ENCODE measurements at regions not wholly inside any gene's neighbourhood (a gene's known extent, or its start where the extent isn't known, plus 50 kb on each side); places are given as distances from the start of the nearest gene placed in this dataset.

DNA sequence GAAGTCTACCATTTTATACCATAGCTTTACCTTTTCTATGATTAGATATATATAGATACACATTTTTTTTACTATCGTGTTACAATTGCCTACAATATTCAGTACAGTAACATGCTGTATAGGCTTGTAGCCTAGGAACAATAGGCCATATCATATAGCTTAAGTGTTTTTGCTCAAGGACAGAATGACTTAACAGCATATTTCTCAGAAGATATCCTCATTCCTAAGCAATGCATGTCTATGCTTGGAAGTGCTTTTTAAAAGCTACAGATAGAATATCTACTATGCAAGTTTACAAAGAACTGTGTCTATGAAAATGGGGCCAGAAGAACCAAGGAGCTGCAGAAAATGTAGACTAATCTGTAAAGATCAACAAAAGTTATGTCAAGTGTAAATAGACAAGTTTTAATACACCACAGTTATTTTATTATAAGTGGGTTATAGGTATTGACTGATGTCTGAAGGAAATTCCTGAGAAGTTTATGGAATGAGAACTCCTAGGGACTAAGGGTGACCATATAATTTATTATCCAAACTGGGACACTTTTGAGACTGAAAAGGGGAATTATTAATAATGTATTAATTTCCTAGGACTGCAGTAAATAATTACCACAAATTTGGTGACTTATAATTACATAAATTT, 138.7 kb upstream of the TGFBR2 start:
- Histone ChIP-seq H3K4me3 (ENCODE audit: insufficient read depth, low read depth, low read length) (no peak overlapping the region), H2AK9ac (replicated peaks; ENCODE audit: low read depth, low read length, poor library complexity) (no peak overlapping the region), H2BK20ac (ENCODE audit: low read depth, low read length) (no peak overlapping the region), H3K14ac (replicated peaks; ENCODE audit: low read depth, low read length) (no peak overlapping the region), H3K9ac (ENCODE audit: low read depth, low read length) (no peak overlapping the region), H2BK5ac (ENCODE audit: low read depth, low read length, poor library complexity, severe bottlenecking) (no peak overlapping the region), H3K79me1 (ENCODE audit: low read depth in 1 of 2, low read length in 2 of 2) (no peaks in the 10 kb centered on the region), H3K4me1 (ENCODE audit: control insufficient read depth, insufficient read depth, low read length) (peaks cover 2% of the 10 kb centered on the region), H3K27ac (ENCODE audit: insufficient read depth, low read length) (no peak overlapping the region), H4K20me1 (ENCODE audit: insufficient read depth, low read length) (no peaks in the 10 kb centered on the region), H3K27me3 (ENCODE audit: control insufficient read depth, insufficient read depth, low read length) (no peaks in the 10 kb centered on the region), H4K5ac (ENCODE audit: low read depth, low read length) (no peak overlapping the region), H3K9me3 (ENCODE audit: control insufficient read depth, insufficient read depth, low read length) (no peaks in the 10 kb centered on the region), H2BK120ac (ENCODE audit: low read depth, low read length) (no peak overlapping the region), H2AFZ (replicated peaks; ENCODE audit: low read length, poor library complexity) (no peak overlapping the region), H3K56ac (ENCODE audit: extremely low read depth, insufficient read depth, low read length) (no peak overlapping the region), H2BK15ac (ENCODE audit: low read depth, low read length) (no peak overlapping the region), H3K23ac (ENCODE audit: low read depth, low read length) (no peak overlapping the region), H2AK5ac (ENCODE audit: low read depth, low read length) (no peak overlapping the region), H3K9me1 (ENCODE audit: insufficient read depth, low read length) (0 out of 2 replicates have a peak, but pooled peaks cover 3% of the 10 kb centered on the region), H3K18ac (ENCODE audit: low read depth, low read length) (no peak overlapping the region), H3K36me3 (ENCODE audit: control insufficient read depth, insufficient read depth, low read length) (no peaks in the 10 kb centered on the region), H3K4me2 (ENCODE audit: low read depth, low read length) (no peak overlapping the region), H4K8ac (ENCODE audit: low read depth in 2 of 2, low read length in 2 of 2) (no peak overlapping the region), H3K4ac (ENCODE audit: low read depth, low read length) (no peak overlapping the region), H4K91ac (ENCODE audit: insufficient read depth, low read depth, low read length) (no peak overlapping the region)
- dilution Hi-C loops (cut with HindIII; ENCODE audit: low sequenced_read_pairs, unreplicated experiment): no loop called here
- DNase-seq (peak; percentile 61), ATAC-seq (ENCODE audit: low read depth) (peak; percentile 76)
- no peak for TF ChIP-seq MAFK (IDR thresholded peaks at IDR 0.05; ENCODE audit: low read depth, low read length)
- TF ChIP-seq MAZ (IDR thresholded peaks at IDR 0.05; ENCODE audit: borderline replicate concordance, low read depth, low read length): no peak
- TF ChIP-seq, protein P1, sequence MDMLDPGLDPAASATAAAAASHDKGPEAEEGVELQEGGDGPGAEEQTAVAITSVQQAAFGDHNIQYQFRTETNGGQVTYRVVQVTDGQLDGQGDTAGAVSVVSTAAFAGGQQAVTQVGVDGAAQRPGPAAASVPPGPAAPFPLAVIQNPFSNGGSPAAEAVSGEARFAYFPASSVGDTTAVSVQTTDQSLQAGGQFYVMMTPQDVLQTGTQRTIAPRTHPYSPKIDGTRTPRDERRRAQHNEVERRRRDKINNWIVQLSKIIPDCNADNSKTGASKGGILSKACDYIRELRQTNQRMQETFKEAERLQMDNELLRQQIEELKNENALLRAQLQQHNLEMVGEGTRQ (IDR thresholded peaks at IDR 0.05; ENCODE audit: low read depth, low read length): no peak
- no peak for TF ChIP-seq RFX5 (IDR thresholded peaks at IDR 0.05; ENCODE audit: low read depth, low read length)
- TF ChIP-seq RCOR1 (IDR thresholded peaks at IDR 0.05; ENCODE audit: insufficient replicate concordance, low read length): no peak
- TF ChIP-seq, protein P2, sequence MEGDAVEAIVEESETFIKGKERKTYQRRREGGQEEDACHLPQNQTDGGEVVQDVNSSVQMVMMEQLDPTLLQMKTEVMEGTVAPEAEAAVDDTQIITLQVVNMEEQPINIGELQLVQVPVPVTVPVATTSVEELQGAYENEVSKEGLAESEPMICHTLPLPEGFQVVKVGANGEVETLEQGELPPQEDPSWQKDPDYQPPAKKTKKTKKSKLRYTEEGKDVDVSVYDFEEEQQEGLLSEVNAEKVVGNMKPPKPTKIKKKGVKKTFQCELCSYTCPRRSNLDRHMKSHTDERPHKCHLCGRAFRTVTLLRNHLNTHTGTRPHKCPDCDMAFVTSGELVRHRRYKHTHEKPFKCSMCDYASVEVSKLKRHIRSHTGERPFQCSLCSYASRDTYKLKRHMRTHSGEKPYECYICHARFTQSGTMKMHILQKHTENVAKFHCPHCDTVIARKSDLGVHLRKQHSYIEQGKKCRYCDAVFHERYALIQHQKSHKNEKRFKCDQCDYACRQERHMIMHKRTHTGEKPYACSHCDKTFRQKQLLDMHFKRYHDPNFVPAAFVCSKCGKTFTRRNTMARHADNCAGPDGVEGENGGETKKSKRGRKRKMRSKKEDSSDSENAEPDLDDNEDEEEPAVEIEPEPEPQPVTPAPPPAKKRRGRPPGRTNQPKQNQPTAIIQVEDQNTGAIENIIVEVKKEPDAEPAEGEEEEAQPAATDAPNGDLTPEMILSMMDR (conservative IDR thresholded peaks at IDR 0.05; ENCODE audit: low read depth, low read length): no peak
- no peak for TF ChIP-seq CHD1 (IDR thresholded peaks at IDR 0.05; ENCODE audit: low read depth, low read length)
- no peak for TF ChIP-seq RAD21 (IDR thresholded peaks at IDR 0.05; ENCODE audit: low read length)
- TF ChIP-seq NFE2L2 (IDR thresholded peaks at IDR 0.05; ENCODE audit: low read depth, low read length): no peak
- TF ChIP-seq, protein P3, sequence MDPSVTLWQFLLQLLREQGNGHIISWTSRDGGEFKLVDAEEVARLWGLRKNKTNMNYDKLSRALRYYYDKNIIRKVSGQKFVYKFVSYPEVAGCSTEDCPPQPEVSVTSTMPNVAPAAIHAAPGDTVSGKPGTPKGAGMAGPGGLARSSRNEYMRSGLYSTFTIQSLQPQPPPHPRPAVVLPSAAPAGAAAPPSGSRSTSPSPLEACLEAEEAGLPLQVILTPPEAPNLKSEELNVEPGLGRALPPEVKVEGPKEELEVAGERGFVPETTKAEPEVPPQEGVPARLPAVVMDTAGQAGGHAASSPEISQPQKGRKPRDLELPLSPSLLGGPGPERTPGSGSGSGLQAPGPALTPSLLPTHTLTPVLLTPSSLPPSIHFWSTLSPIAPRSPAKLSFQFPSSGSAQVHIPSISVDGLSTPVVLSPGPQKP (IDR thresholded peaks at IDR 0.05; ENCODE audit: borderline replicate concordance, low read depth, low read length): no peak
- no peak for TF ChIP-seq FOS (IDR thresholded peaks at IDR 0.05; ENCODE audit: low read depth, low read length)
- TF ChIP-seq BHLHE40 (IDR thresholded peaks at IDR 0.05; ENCODE audit: low read depth, low read length): no peak
- no peak for TF ChIP-seq POLR2A (IDR thresholded peaks at IDR 0.05; ENCODE audit: low read depth, low read length)
- BruUV-seq (replicated peaks): no TSS peak
- in situ Hi-C loops (cut with MboI; ENCODE audit: low sequenced_read_pairs): no loop called here
- WGBS, 2 experiments (ENCODE audit: extremely low coverage in 2 of 2, insufficient read length in 1 of 2): no CpG with 5 or more reads among the region's 1 CpG
- intact Hi-C loops (cut with micrococcal nuclease): no loop called here
- ChIA-PET POLR2A (ENCODE audit: unreplicated experiment) (no interaction called here), CTCF (no interaction called here)

All from IMR-90 (cell line).